Gastrocnemius medialis (tissue), 4 donors: ENCODE measurements at regions not wholly inside any gene's neighbourhood (a gene's known extent, or its start where the extent isn't known, plus 50 kb on each side); places are given as distances from the start of the nearest gene placed in this dataset.

Experiments used
- ATAC-seq, 2 donors: fragments of 150-250 bp; one replicate each; pipeline ENCODE4 v1.9.1; 2016
- DNase-seq, 2 donors: peaks; one replicate each; pipeline ENCODE4 v3.0.0-alpha.2; 2019
- H3K27ac ChIP-seq, 4 donors: fragments of 200-600 bp; sonication (generic); 1 replicate in 1 of 4; 2 replicates in 3 of 4; pipeline ENCODE4 v1.5.1; 2016 to 2018; ENCODE audit warnings: mild to moderate bottlenecking in 2 of 4, moderate library complexity in 1 of 4
- H3K27me3 ChIP-seq, 3 donors: fragments of 200-600 bp; sonication (generic) in 2 of 3; 1 replicate in 1 of 3; 2 replicates in 2 of 3; pipeline versions ENCODE4 v1.5.1 to v1.6.0; 2016 to 2019; ENCODE audit warnings: mild to moderate bottlenecking in 1 of 3, moderate library complexity in 1 of 3
- H3K36me3 ChIP-seq, 2 donors: fragments of 200-600 bp; sonication (generic) in 1 of 2; one replicate each; pipeline ENCODE4 v1.5.1; 2017 to 2018
- H3K4me1 ChIP-seq, 2 donors: fragments of 200-600 bp; sonication (generic) in 1 of 2; one replicate each; pipeline ENCODE4 v1.5.1; 2016 to 2017; ENCODE audit warnings: mild to moderate bottlenecking in 2 of 2
- H3K4me3 ChIP-seq, 4 donors: fragments of 200-600 bp; sonication (generic) in 3 of 4; 1 replicate in 1 of 4; 2 replicates in 3 of 4; pipeline ENCODE4 v1.5.1; 2016 to 2019; ENCODE audit warnings: mild to moderate bottlenecking in 2 of 4
- H3K9me3 ChIP-seq, 3 donors: fragments of 200-600 bp; sonication (generic) in 2 of 3; 1 replicate in 1 of 3; 2 replicates in 2 of 3; pipeline ENCODE4 v1.5.1; 2016 to 2019
- CTCF ChIP-seq, 5 experiments: fragments of 450-650 bp in 3 of 5; fragments of 200-600 bp in 2 of 5; sonication (generic) in 2 of 5; IDR thresholded peaks in 4 of 5; conservative IDR thresholded peaks in 1 of 5; 1 replicate in 4 of 5; 2 replicates in 1 of 5; pipeline ENCODE4 v1.5.1; 2016 to 2019; ENCODE audit warnings: antibody characterized with exemption in 5 of 5, mild to moderate bottlenecking in 3 of 5, moderate library complexity in 3 of 5
- POLR2A ChIP-seq, 2 donors: fragments of 450-650 bp; IDR thresholded peaks; one replicate each; pipeline ENCODE4 v1.6.1; 2017; ENCODE audit warnings: antibody characterized with exemption in 2 of 2, mild to moderate bottlenecking in 2 of 2, moderate library complexity in 2 of 2
- in situ Hi-C, 4 donors: fragments of 200-750 bp; cut with MboI; loops; one replicate each; pipeline versions ENCODE4 v1.15.0 to v1.8.0; 2017; ENCODE audit warnings: low sequenced_read_pairs in 4 of 4
- intact Hi-C: fragments of 100-400 bp; cut with DNase I; formaldehyde crosslinking; loops from one replicate; pipeline ENCODE4 v1.15.1; 2023; ENCODE audit warnings: low total_unique reads

GRCh38 chr6:130744576-130745366, 82.4 kb upstream of the SMLR1 start:
- intact Hi-C loops (no loop called here), in situ Hi-C loops (no loop called here)
- Histone ChIP-seq H3K27me3 (no peaks in the 10 kb centered on the region), H3K9me3 (peaks cover 0 to 6% (median 0%) of the 10 kb centered on the region in 3 donors), H3K27ac (no peak overlapping the region), H3K4me3 (no peak overlapping the region), H3K36me3 (no peaks in the 10 kb centered on the region), H3K4me1 (no peaks in the 10 kb centered on the region)
- ATAC-seq (no peak), DNase-seq (no peak)
- no peak for TF ChIP-seq CTCF (IDR thresholded peaks at IDR 0.05 in 4 of 5, conservative IDR thresholded peaks at IDR 0.05 in 1 of 5)

- in situ Hi-C loops, result no loop called here
- no peak overlapping the region for H3K4me3 ChIP-seq
- H3K36me3 ChIP-seq, result no peaks in the 10 kb centered on the region
- no peaks in the 10 kb centered on the region for H3K27me3 ChIP-seq
- H3K27ac ChIP-seq, result no peak overlapping the region
- H3K9me3 ChIP-seq, result peaks cover 0 to 7% (median 0%) of the 10 kb centered on the region in 3 donors
- TF ChIP-seq CTCF (IDR thresholded peaks at IDR 0.05 in 4 of 5, conservative IDR thresholded peaks at IDR 0.05 in 1 of 5) (no peak), POLR2A (IDR thresholded peaks at IDR 0.05) (no peak)
- no peaks in the 10 kb centered on the region for H3K4me1 ChIP-seq
- DNase-seq, result no peak
- intact Hi-C loops, result no loop called here
- no peak for ATAC-seq
Observed at GRCh38 chr6:130748041-130748440, 79.2 kb upstream of the SMLR1 start.

- Histone ChIP-seq H3K4me1 (no peaks in the 10 kb centered on the region), H3K4me3 (no peak overlapping the region), H3K9me3 (peaks cover 0 to 7% (median 0%) of the 10 kb centered on the region in 3 donors), H3K27ac (no peak overlapping the region), H3K36me3 (no peaks in the 10 kb centered on the region), H3K27me3 (no peaks in the 10 kb centered on the region)
- ATAC-seq, result no peak
- in situ Hi-C loops (no loop called here), intact Hi-C loops (no loop called here)
- no peak for DNase-seq
- TF ChIP-seq POLR2A (IDR thresholded peaks at IDR 0.05) (no peak), CTCF (IDR thresholded peaks at IDR 0.05 in 4 of 5, conservative IDR thresholded peaks at IDR 0.05 in 1 of 5) (no peak)
Observed at GRCh38 chr6:130749402-130749801, 77.8 kb upstream of the SMLR1 start.

- peaks cover 0 to 7% (median 0%) of the 10 kb centered on the region in 3 donors for H3K9me3 ChIP-seq
- no peaks in the 10 kb centered on the region for H3K36me3 ChIP-seq
- no peaks in the 10 kb centered on the region for H3K4me1 ChIP-seq
- no peak overlapping the region for H3K27ac ChIP-seq
- no peak overlapping the region for H3K4me3 ChIP-seq
- ATAC-seq, result no peak
- no peak for DNase-seq
- H3K27me3 ChIP-seq, result no peaks in the 10 kb centered on the region
- in situ Hi-C loops (no loop called here), intact Hi-C loops (no loop called here)
- no peak for TF ChIP-seq POLR2A (IDR thresholded peaks at IDR 0.05)
- TF ChIP-seq CTCF (IDR thresholded peaks at IDR 0.05 in 4 of 5, conservative IDR thresholded peaks at IDR 0.05 in 1 of 5), result no peak
Observed at GRCh38 chr6:130752267-130752666, 74.9 kb upstream of the SMLR1 start.
